Neural cell (in vitro differentiated cells): ENCODE measurements at regions not wholly inside any gene's neighbourhood (a gene's known extent, or its start where the extent isn't known, plus 50 kb on each side); places are given as distances from the start of the nearest gene placed in this dataset.

Source experiments
- H2AFZ ChIP-seq: fragments of 200-600, 300-800 bp; sonication (generic), shearing (Covaris generic); 2 replicates; pipeline ENCODE4 v1.6.0; 2014; ENCODE audit warnings: low read depth, mild to moderate bottlenecking, antibody characterized with exemption, low read length, moderate library complexity
- H3F3A ChIP-seq: fragments of 200-600 bp; shearing (Covaris generic); 2 replicates; pipeline ENCODE4 v1.6.1; 2016; ENCODE audit warnings: mild to moderate bottlenecking, moderate library complexity, mixed read lengths, antibody characterized with exemption, low read length; ENCODE audit not compliant: insufficient read depth, poor library complexity, severe bottlenecking
- H3K27ac ChIP-seq: fragments of 200-600, 300-800 bp; sonication (generic), shearing (Covaris generic); 2 replicates; pipeline ENCODE4 v1.5.1; 2014; ENCODE audit warnings: mild to moderate bottlenecking, low read length, moderate library complexity
- H3K27me3 ChIP-seq: fragments of 300-800, 200-600 bp; sonication (generic), shearing (Covaris generic); 2 replicates; pipeline ENCODE4 v1.6.0; 2014; ENCODE audit warnings: mild to moderate bottlenecking, low read depth, low read length, moderate library complexity; ENCODE audit not compliant: insufficient read depth
- H3K36me3 ChIP-seq: fragments of 300-800, 200-600 bp; sonication (generic), shearing (Covaris generic); 2 replicates; pipeline ENCODE4 v1.5.1; 2014; ENCODE audit warnings: mild to moderate bottlenecking, antibody characterized with exemption, low read length, moderate library complexity; ENCODE audit not compliant: insufficient read depth
- H3K4me2 ChIP-seq: fragments of 300-800, 200-600 bp; sonication (generic), shearing (Covaris generic); 2 replicates; pipeline ENCODE4 v1.6.0; 2014; ENCODE audit warnings: mild to moderate bottlenecking, low read length
- H3K4me3 ChIP-seq: fragments of 300-800, 200-600 bp; sonication (generic), shearing (Covaris generic); 2 replicates; pipeline ENCODE4 v1.5.1; 2014; ENCODE audit warnings: mild to moderate bottlenecking, low read length, moderate library complexity
- H3K79me2 ChIP-seq: fragments of 200-600 bp; shearing (Covaris generic); replicated peaks from 2 replicates; pipeline ENCODE4 v1.6.0; 2014; ENCODE audit warnings: mild to moderate bottlenecking, low read length, moderate library complexity; ENCODE audit not compliant: insufficient read depth
- H3K9ac ChIP-seq: fragments of 300-800, 200-600 bp; sonication (generic), shearing (Covaris generic); 2 replicates; pipeline ENCODE4 v1.6.1; 2016; ENCODE audit warnings: mild to moderate bottlenecking, low read length, mixed read lengths
- H3K9me2 ChIP-seq: fragments of 200-600 bp; shearing (Covaris generic); 2 replicates; pipeline ENCODE4 v1.6.1; 2016; ENCODE audit warnings: mild to moderate bottlenecking, low read length, mixed read lengths; ENCODE audit not compliant: insufficient read depth
- H3K9me3 ChIP-seq: fragments of 200-600, 300-800 bp; sonication (generic), shearing (Covaris generic); 2 replicates; pipeline ENCODE4 v1.6.1; 2016; ENCODE audit warnings: mild to moderate bottlenecking, mixed run types, low read length, moderate library complexity, mixed read lengths
- H4K20me1 ChIP-seq: fragments of 200-600 bp; shearing (Covaris generic); 2 replicates; pipeline ENCODE4 v1.6.1; 2016; ENCODE audit warnings: mild to moderate bottlenecking, mixed run types; ENCODE audit not compliant: insufficient read depth
- EP300 ChIP-seq: fragments of 450-650 bp; conservative IDR thresholded peaks from 2 replicates; pipeline ENCODE4 v1.6.1; 2014; ENCODE audit warnings: antibody characterized with exemption, mild to moderate bottlenecking, moderate library complexity; ENCODE audit not compliant: poor library complexity, severe bottlenecking
- EZH2 ChIP-seq: fragments of 200-600, 300-800 bp; shearing (Covaris generic), sonication (generic); IDR thresholded peaks from 2 replicates; pipeline ENCODE4 v1.6.1; 2014; ENCODE audit warnings: antibody characterized with exemption, low read length, borderline replicate concordance, mild to moderate bottlenecking; ENCODE audit not compliant: insufficient read depth, poor library complexity, severe bottlenecking
- MXI1 ChIP-seq: fragments of 450-650 bp; conservative IDR thresholded peaks from 2 replicates; pipeline ENCODE4 v1.6.1; 2014; ENCODE audit warnings: antibody characterized with exemption, mild to moderate bottlenecking; ENCODE audit not compliant: poor library complexity, severe bottlenecking
- POLR2AphosphoS5 ChIP-seq: IDR thresholded peaks from 2 replicates; pipeline ENCODE4 v1.6.1; 2012
- RAD21 ChIP-seq: fragments of 450-650 bp; conservative IDR thresholded peaks from 2 replicates; pipeline ENCODE4 v1.6.1; 2014; ENCODE audit warnings: antibody characterized with exemption, mild to moderate bottlenecking, moderate library complexity
- SMC3 ChIP-seq: fragments of 450-650 bp; conservative IDR thresholded peaks from 2 replicates; pipeline ENCODE4 v1.6.1; 2014; ENCODE audit warnings: antibody characterized with exemption, mild to moderate bottlenecking, moderate library complexity; ENCODE audit not compliant: poor library complexity
- TAF1 ChIP-seq: IDR thresholded peaks from 2 replicates; pipeline ENCODE4 v1.6.1; 2012; ENCODE audit warnings: low read depth
- TF ChIP-seq, protein P1 (sequence below): IDR thresholded peaks from 2 replicates; pipeline ENCODE4 v1.6.1; 2012; ENCODE audit warnings: borderline replicate concordance
- TF ChIP-seq, protein P2 (sequence below): fragments of 450-650 bp; IDR thresholded peaks from 2 replicates; pipeline ENCODE4 v1.5.1; 2014; ENCODE audit warnings: antibody characterized with exemption, mild to moderate bottlenecking, moderate library complexity; ENCODE audit not compliant: poor library complexity, severe bottlenecking

DNA sequence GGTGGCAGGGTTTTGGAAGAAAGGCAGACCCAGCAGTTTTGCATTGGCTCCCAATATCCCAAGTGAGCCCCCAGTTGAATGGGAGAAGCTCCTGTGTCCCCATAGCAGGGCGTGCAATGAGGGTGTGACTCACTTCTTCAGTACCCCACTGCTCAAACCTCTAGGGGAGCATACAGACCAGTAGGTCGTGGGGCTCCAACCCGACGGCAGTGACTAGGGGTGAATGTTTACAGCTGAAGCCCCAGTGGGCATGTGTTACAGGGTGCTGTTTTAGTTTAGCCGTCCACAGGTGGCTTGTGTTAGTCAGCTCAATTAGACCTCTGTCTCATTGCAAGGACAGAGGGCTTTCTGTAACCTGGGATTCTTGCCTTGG lies 564.5 kb upstream of the CNTN5 start:
- no peak overlapping the region for H3K4me2 ChIP-seq
- H3K27ac ChIP-seq, result no peak overlapping the region
- H3K9me3 ChIP-seq, result no peaks in the 10 kb centered on the region
- H2AFZ ChIP-seq, result no peak overlapping the region
- no peaks in the 10 kb centered on the region for H3K36me3 ChIP-seq
- no peaks in the 10 kb centered on the region for H4K20me1 ChIP-seq
- H3K9me2 ChIP-seq, result no peaks in the 10 kb centered on the region
- no peaks in the 10 kb centered on the region for H3K27me3 ChIP-seq
- no peaks in the 10 kb centered on the region for H3F3A ChIP-seq
- no peak overlapping the region for H3K9ac ChIP-seq
- no peaks in the 10 kb centered on the region for H3K79me2 ChIP-seq
- no peak overlapping the region for H3K4me3 ChIP-seq
- TF ChIP-seq RAD21, result no peak
- TF ChIP-seq POLR2AphosphoS5, result no peak
- TF ChIP-seq EZH2, result no peak

DNA sequence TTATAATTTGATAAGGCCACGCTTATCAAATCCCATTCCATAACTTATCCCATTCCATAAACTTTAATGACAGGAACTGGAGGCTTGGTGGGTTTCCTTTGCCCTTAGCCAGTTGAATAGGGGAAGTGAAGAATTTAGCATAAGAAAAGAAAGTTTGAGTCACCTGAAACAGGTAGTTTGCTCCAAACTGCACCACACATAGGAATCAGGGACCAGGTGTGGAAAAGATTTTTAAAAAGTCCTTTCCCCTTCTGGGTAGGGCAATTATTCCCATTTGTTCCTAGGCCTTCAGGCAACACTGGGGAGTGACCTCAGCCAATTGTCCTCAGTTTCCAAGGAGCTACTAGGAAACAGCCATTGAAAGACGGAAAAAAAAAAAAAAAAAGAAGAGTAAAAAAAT lies 525.7 kb upstream of the CNTN5 start:
- Histone ChIP-seq H3K9me3 (no peaks in the 10 kb centered on the region), H3K79me2 (no peaks in the 10 kb centered on the region), H4K20me1 (no peaks in the 10 kb centered on the region), H3F3A (no peaks in the 10 kb centered on the region), H2AFZ (no peak overlapping the region), H3K36me3 (no peaks in the 10 kb centered on the region), H3K27ac (no peak overlapping the region), H3K9me2 (no peaks in the 10 kb centered on the region), H3K27me3 (no peaks in the 10 kb centered on the region), H3K9ac (no peak overlapping the region), H3K4me2 (no peak overlapping the region), H3K4me3 (no peak overlapping the region)
- TF ChIP-seq, protein P1, sequence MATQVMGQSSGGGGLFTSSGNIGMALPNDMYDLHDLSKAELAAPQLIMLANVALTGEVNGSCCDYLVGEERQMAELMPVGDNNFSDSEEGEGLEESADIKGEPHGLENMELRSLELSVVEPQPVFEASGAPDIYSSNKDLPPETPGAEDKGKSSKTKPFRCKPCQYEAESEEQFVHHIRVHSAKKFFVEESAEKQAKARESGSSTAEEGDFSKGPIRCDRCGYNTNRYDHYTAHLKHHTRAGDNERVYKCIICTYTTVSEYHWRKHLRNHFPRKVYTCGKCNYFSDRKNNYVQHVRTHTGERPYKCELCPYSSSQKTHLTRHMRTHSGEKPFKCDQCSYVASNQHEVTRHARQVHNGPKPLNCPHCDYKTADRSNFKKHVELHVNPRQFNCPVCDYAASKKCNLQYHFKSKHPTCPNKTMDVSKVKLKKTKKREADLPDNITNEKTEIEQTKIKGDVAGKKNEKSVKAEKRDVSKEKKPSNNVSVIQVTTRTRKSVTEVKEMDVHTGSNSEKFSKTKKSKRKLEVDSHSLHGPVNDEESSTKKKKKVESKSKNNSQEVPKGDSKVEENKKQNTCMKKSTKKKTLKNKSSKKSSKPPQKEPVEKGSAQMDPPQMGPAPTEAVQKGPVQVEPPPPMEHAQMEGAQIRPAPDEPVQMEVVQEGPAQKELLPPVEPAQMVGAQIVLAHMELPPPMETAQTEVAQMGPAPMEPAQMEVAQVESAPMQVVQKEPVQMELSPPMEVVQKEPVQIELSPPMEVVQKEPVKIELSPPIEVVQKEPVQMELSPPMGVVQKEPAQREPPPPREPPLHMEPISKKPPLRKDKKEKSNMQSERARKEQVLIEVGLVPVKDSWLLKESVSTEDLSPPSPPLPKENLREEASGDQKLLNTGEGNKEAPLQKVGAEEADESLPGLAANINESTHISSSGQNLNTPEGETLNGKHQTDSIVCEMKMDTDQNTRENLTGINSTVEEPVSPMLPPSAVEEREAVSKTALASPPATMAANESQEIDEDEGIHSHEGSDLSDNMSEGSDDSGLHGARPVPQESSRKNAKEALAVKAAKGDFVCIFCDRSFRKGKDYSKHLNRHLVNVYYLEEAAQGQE, result no peak
- TF ChIP-seq, protein P2, sequence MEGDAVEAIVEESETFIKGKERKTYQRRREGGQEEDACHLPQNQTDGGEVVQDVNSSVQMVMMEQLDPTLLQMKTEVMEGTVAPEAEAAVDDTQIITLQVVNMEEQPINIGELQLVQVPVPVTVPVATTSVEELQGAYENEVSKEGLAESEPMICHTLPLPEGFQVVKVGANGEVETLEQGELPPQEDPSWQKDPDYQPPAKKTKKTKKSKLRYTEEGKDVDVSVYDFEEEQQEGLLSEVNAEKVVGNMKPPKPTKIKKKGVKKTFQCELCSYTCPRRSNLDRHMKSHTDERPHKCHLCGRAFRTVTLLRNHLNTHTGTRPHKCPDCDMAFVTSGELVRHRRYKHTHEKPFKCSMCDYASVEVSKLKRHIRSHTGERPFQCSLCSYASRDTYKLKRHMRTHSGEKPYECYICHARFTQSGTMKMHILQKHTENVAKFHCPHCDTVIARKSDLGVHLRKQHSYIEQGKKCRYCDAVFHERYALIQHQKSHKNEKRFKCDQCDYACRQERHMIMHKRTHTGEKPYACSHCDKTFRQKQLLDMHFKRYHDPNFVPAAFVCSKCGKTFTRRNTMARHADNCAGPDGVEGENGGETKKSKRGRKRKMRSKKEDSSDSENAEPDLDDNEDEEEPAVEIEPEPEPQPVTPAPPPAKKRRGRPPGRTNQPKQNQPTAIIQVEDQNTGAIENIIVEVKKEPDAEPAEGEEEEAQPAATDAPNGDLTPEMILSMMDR, result no peak
- no peak for TF ChIP-seq EZH2
- no peak for TF ChIP-seq EP300
- TF ChIP-seq RAD21, result no peak
- TF ChIP-seq MXI1, result no peak
- TF ChIP-seq POLR2AphosphoS5, result no peak
- no peak for TF ChIP-seq TAF1
- no peak for TF ChIP-seq SMC3

DNA sequence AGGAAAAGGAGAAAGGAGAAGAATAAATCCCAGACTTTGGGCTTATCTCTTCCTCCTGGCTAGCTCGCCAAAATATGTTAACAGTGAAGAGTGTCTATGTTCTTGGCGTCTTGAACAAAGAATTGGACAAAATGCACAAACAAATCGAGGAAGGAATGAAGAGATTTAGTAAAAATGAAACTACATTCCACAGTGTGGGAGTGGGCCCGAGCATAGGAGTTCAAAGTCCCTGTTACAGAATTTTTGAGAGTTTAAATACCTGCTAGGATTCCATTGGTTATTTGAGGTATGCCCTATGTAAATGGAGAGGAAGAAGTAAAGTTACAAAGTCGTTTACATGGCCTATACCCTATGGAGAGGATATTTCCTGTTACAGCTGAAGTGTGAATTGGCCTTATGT lies 525.1 kb upstream of the CNTN5 start:
- Histone ChIP-seq H3K9me3 (no peaks in the 10 kb centered on the region), H3K4me3 (no peak overlapping the region), H4K20me1 (no peaks in the 10 kb centered on the region), H3K4me2 (no peak overlapping the region), H3K9me2 (no peaks in the 10 kb centered on the region), H3K27me3 (no peaks in the 10 kb centered on the region), H2AFZ (no peak overlapping the region), H3K9ac (no peak overlapping the region), H3K27ac (no peak overlapping the region), H3K36me3 (no peaks in the 10 kb centered on the region), H3F3A (no peaks in the 10 kb centered on the region), H3K79me2 (no peaks in the 10 kb centered on the region)
- no peak for TF ChIP-seq RAD21
- no peak for TF ChIP-seq POLR2AphosphoS5
